ENCODE measurements at regions not wholly inside any gene's neighbourhood (a gene's known extent, or its start where the extent isn't known, plus 50 kb on each side); places are given as distances from the start of the nearest gene placed in this dataset.

DNA sequence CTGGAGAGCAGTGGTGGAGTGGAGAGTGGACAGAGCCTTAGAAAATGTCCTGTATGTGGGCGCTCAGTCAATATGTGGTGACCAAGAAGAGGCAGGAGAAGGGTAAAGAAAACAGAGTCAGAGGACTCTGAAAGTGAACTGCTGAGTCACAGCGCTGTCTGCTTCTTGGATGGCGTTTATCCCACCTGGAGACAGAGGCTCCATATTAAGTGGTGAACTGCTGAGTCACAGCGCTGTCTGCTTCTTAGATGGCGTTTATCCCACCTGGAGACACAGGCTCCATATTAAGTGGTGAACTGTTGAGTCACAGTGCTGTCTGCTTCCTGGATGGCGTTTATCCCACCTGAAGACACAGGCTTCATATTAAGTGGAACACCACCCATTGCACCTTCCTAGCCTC lies 119.3 kb upstream of the RALGAPA2 start:
- no peak for DNase-seq (ENCODE audit: low read depth in 2 of 2)

DNA sequence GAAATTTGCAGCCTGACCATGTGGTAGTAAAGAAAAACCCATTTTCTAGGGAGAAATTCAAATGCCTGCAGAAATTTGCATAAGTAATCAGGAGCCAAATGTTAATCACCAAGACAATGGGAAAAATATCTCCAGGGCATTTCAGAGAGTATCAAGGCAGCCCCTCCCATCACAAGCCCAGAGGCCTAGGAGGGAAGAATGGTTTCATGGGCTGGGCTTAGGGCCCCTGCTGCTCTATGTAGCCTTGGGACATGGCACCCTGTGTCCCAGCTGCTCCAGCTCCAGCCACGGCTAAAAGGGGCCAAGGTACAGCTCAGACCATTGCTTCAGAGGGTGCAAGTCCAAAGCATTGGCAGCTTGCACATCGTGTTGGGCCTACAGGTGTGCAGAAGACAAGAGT lies 117.2 kb upstream of the RALGAPA2 start:
- DNase-seq (ENCODE audit: low read depth in 2 of 2), result no peak

DNA sequence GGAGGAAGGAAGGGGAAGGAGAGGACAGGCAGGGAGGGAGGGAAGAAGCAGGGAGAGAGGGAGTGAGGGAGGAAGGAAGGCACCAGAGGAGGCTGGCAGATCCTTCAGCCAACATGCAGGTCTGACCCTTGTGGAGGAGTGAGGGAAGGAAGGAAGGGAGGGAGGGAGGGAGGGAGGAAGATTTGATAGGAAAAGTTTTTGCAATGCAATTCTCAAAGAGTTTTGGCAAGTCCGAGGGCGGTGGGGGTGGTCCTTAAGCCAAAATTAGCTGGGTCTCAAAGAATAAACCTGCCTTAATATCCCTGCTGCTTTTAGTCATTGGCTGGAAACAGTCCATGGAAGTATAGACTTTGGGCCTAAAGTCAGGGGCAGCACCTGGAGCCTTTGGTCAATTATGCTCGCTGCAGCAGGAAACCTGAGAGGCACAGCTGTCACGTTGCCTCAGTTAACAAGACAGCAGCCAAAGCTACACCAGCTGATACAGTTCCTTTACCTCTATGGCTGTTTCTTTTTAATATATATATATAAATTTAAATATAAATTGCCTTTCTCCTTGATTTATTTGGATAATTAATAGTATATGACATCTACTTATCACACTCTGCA lies 115.7 kb upstream of the RALGAPA2 start:
- DNase-seq (ENCODE audit: low read depth in 2 of 2), result no peak

DNA sequence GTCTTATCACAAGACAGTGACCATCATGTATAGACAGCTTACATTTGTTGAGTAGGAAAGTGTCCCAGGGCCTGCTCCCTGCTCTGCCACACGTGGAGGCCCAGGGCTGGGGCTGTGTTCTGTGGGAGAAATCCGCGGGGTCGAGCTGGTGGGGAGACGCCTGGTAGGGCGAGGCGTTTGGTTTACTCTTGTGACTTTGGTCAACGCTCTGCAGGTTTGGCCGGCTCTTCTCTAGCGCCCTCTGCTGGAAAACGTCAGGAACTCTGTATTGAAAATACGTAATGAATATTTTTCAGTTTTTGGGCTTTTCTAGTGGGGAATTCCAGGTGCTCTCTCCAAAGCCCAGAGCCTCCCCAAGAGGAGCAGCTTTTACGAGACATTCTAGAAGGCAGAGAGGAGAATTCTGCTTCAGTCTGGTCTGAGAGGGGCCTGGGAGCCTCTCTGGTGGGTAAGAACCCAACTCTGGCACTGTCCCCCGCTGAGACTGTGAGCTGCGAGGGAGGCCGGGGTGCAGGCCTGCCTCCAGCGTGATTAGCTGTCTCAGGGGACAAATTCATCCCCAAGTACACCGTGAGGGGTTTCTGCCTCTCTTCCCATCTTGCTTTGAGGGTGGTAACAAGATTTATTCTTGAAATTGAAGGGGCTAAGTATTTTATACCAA lies 112.6 kb upstream of the RALGAPA2 start:
- no peak for DNase-seq (ENCODE audit: low read depth in 2 of 2)

DNA sequence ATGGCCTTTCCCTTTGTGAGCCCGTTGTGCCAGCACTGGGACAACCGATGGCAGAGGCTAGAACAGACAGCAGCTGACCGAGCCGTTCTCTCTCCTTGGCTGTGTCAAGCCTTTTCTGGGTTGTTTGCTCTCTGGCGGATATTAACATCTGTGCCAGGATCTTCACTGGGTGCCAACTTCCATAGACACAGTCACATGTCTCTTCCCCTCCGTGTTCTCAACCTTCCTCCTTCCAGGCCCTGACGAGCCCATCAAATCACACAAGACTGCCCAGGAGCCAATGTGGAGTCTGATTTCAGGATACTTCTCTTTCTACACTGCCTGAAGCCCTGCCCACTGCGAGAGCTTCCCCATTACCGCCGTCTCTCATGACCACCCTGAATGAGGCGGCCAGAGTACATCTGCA lies 111.0 kb upstream of the RALGAPA2 start:
- DNase-seq (ENCODE audit: low read depth in 2 of 2), result no peak

DNA sequence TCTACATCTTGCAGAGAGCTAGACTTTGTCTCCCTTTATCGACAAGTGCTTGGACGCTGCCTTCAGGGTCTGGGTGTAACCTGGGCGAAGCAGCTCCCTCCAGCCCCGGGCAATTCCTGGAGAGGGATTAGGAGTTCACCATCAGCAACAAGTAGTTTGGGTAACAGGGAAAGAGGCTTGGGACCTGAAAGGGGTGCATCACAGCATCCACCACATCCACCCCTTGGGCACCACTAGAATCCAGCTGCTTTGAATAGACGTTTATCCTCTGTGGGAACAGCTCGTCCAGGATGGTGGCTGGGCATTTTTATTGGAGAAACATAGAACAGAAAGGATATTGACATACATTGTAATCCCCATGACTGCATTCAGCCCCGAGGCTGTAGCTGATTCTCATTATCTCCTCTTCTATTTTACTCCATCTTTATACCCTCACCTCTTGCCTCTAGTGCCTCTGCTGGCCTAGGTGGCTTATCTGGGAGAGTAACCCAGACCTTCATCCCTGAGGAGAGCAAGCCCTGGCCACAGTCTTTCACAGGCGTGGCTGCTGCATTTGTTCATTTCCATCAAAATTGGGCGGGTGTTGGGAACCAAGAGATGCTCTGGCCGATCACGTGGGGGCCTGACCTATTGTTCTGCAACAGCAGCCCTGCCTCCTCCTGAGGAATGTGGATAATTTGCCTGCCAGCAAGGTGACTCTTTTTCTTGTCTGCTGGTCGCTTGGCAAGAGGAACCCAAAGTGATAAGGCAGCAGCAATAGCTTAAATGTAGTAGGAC lies 109.2 kb upstream of the RALGAPA2 start:
- DNase-seq (ENCODE audit: low read depth in 2 of 2), result no peak

DNA sequence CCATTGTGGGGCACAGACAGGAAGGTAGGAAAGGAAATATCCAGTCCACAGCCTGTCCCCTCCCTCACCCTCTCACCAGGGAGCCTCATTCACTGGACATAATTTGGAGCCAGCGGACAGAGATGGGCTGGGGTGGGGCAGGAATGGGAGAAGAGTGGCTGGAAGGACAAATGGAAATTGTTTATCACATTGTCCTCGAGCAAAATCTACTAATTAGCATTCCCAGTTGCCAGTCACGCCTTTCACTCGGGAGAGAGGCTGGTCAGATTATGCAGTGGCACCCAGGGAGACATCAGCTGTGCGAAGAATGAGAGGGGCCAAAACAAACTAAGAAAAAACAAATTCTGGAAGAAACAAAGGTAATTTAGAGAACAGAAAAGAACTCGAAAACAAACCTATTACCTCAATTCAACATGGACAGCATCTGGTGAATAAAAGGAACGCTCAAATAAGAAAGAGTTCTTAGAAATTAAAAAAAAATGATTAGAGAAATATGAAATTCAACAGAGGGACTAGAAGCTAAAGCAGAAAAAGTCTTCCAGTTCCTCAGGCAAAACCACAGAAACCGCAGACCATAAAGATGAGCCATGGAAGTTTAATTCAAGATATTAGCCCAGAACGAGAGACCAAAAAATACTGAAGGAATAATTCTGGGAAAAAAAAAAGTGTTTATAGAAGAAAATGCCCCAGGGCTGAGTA lies 108.5 kb upstream of the RALGAPA2 start:
- DNase-seq (ENCODE audit: low read depth in 2 of 2), result no peak

DNA sequence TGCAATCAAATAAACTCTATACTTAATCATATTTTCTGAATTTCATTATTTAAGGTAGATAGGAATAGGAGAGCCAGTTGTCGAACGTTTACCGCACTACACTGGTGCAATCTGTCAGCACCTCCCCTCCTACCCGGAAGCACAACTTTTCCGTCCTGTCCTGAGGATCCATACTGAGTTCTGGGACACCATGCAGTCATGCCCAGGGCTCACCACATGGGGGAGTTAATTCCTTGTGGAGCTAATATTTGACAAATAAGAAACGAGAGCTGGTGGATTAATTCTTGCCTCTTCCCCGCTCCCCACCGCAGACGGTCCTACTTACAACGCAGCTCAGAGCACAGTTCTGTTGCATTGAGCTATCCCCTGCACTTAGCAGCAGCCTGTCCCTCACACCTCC lies 107.7 kb upstream of the RALGAPA2 start:
- DNase-seq (ENCODE audit: low read depth in 2 of 2), result no peak

DNA sequence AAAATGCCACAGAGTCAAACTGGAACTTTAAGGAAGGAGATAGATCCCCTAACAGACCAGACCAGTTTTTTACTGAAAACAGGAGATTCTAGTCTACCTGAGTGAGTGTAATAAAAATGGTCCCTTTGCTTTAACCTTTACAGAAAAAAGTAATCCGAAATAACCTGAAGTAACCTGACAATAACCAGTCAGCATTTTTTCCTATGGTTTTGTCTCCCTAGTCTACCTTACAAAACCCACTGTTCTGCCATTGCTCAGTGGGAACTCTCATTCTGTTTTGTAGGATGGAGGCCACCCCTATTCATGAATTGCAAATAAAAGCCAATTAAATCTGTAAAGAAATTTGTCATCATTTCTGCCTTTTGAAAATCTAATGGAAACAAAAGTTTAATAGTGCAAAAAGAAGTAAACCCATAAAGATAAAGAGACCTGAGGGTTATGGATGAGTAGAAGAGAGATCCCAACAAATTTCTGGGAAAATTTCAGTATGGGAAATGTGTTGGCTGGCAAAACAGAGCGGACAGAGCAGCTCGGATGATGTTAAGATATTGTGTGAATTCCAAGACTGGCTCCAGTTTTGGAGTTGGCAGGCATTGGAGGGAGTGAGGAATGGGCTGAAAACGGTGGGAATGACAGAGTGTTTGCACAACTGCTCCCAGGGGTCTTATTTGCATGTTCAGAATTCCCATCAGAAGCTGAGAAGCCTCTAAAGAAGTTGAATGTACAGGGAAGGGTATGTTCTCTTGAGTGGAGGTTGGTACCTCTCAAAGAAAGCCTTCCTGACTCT lies 104.7 kb upstream of the RALGAPA2 start:
- DNase-seq (ENCODE audit: low read depth in 2 of 2), result no peak

DNA sequence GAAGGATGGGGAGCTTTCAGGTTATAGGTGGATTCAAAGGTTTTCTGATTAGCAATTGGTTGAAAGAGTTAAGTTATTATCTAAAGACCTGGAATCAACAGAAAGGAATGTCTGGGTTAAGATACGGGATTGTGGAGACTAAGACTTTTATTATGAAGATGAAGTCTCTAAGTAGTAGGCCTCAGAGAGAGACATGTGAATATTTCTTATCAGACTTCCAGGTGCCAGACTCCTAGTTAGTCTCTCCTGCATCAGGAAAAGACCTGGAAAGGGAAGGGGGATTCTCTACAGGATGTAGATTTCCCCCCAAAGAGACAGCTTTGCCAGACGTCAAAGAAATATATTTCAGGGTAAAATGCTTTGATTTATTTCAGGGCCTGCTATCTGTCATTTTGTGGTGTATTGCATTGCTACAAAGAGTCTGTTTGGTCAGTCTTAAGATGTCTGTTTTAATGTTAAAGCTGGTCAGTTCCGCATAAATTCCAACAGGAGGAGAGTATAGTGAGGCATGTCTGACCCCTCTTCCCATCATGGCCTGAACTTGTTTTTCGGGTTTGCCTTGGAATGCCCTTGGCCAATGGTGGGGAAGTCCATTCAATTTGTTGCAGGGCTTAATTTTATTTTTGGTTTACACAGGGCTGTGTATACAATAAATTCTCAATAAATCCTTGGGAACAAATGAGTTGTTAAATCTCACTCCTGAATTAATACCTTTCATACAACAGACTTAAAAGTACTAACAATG lies 103.4 kb upstream of the RALGAPA2 start:
- DNase-seq (ENCODE audit: low read depth in 2 of 2), result no peak

DNA sequence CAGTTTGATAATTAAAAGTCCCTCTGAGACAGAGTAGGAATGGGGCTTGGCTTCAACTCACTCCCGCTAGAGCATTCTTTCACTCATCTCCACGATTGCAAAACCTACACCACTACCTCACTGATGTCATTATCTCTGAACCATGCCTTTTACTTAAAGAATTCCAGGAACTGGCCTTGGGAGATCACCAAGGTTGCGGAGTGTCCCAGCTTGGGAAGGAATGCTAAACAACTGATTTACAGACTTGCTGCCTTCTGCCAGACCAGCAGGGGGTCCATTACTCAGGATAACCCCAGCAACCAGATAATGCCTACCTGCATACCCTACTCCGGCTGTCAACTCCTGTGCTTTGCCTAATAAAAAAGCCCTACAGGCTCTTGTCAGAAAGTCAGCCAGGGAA lies 102.2 kb upstream of the RALGAPA2 start:
- DNase-seq (ENCODE audit: low read depth in 2 of 2), result no peak

DNA sequence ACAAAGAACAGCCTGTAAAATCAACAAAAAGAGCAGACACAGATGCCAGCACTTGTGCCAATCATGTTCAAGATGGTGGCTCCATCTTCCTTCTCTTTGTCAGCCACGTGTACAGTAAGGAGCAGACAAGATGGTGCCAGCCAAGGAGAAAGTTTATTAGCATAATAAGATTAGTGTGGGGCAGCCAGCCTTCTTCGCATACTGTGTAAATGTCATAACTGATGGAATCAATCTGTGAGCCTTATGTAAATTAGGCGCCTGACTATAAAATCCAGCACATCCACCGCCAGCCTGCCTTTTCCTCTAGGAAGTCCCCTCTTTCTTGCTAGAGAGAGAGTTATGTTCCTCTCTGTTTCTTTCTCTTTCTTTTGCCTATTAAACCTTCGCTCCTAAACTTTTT lies 99.7 kb upstream of the RALGAPA2 start:
- DNase-seq (ENCODE audit: low read depth in 2 of 2), result no peak

DNA sequence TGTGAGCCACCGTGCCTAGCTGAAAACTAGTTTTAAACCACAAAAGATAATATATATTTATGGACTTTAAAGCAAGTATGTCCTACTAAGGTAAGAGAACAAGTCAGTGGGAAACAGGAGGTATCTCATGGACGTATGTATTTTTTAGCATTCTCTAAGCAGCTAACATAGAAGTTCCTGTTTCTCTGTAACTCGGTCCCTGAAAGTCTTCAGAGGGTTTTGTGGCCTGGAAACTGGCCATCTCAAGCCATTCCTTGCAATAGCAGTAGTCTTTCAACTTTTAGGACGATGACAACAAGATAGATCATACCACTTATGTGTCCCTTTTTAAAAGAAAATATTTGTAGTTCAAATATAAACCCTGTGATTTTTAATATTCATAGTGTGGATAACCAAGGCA lies 95.6 kb upstream of the RALGAPA2 start:
- DNase-seq (ENCODE audit: low read depth in 2 of 2), result no peak

DNA sequence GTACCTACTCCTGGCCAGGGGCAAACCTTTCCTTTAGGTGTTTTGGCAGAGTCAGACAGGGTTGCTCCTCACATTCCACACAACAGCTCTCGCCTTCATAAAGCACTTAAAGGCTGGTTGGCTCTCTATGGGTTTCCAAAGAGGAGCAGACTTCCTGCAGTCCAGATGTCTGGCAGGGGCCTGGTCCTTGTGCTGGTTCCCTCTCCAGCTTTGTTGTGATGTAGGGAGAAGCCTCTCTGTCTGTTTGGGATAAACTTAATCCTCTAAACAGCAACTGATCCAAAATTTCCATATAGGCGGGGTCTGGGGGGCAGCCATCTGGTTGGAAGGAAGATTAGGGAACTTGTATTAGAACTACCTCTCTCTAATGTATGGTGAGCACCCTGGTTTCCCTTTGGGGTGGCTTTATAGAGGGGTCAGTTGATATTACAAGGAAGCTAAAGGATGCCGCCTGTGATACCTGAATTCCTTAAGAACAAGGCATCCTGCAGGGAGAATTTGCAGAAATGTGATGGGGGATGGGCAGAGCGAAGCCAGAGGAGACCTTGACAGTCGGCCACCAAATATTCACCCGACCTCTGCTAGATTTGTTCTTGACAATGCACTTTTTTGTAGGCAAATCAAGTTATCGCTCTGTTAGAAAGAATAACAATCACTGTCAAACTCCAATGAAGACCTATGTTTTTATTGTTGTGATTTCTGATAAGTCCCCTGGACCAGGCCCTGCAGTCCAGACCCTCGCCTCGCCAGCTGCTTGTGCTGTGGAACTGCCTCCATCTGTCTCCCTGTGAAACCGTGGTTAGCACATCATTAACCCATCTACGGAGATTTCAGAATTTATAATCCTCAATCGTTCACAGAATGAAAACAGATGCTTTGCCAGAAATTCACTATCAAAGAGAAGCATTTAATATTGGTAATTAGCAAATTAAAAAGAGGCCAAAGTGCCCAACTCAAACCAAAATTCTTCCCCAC lies 94.0 kb upstream of the RALGAPA2 start:
- DNase-seq (ENCODE audit: low read depth in 2 of 2), result no peak

DNA sequence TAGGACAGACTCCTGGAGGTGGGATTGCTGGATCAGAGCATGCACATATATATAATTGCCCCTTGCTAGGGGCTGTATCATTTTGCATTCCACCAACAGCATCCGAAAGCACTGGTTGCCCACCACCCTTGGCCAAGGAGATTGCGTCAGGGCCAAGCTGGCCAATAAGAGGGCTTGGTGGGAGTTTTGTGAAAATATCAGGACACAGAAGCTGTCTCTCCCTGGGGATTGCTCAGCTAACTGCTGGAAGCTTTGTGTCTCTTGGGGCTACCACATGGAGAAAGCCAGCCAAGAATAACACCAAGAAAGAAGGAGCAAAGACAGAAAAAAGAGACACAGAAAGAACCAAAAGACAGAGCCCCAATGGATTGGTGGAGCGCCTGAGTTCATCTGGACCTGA lies 90.6 kb upstream of the RALGAPA2 start:
- DNase-seq (ENCODE audit: low read depth in 2 of 2), result no peak

DNA sequence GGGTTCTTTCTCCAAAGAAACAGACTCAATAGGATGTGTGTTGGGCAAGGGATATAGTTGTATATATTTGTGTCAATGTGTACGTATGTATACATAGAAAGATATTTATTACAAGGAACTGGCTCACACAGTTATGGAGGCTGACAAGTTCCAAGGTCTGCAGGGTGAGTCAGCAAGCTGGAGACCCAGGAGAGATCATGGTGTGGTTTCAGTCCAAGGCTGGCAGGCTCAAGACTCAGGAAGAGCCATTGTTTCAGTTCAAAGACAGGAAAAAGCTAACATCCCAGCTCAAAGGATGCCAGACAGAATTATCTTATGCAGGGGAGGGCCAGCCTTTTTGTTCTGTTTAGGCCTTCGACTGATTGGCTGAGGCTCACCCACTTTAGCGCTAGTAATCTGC lies 89.9 kb upstream of the RALGAPA2 start:
- no peak for DNase-seq (ENCODE audit: low read depth in 2 of 2)

DNA sequence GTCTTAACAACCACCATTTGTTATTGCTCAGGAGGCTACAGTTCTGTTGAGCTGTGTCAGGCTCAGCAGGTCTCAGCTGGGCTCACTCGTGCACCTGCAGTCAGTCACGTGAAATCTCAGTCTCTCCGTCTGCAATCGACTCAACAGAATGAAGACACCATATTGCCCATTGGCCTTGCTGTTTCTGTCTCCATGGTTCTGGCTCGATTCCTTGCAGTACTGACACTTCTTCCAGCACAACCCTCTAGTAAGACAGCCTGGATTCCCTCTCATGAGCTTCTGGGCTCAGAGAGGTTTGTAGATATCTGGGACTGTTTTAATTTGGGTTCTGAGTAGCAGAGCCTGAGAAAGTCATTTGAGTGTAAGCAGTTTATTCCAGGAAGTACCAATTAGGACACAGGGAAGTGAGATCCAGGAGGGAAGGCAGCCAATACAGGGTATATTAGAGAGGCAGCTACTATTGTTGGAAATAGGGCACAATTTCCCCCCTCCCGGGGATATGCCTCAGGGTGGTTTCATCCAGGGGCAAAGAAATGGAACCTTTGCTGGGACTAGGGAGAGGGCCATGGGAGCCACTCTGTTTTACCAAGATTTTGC lies 87.4 kb upstream of the RALGAPA2 start:
- no peak for DNase-seq (ENCODE audit: low read depth in 2 of 2)

DNA sequence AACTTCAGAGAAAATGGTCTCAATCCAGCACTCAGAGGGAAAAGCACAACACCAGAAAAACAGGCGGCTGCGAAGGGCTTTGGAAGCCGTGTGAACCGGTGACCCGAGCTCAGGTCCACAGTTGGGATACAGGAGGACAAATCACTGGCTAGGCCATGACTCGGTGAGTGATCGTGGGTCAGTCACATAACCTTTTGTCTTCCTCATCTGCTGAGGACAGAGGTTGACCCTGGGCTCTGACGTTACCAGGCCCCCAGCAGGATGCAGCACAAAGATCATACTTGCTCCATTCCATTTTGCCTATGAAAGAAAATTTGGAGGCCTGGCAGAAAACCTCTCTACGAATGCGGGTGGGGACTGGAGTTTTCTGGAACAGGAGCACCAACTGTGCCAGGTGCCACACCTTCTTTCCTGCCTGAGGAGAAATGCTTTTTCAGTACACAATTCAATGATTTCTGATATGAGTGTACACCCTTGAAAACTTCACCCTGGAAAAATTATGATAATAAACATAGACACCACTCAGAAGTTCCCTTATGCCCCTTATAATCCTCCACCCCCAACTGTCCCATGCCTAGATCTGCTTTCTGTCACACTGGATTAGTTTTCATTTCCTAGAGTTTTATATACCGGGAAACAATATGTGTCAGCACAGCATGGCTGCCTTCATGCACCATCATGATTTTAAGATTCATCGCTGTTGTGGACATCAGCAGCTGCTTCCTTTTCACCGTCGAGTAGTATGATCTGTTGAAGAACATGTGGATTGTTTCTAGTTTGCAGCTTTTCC lies 85.3 kb upstream of the RALGAPA2 start:
- DNase-seq (ENCODE audit: low read depth in 2 of 2), result no peak
